ENCODE measurements at regions not wholly inside any gene's neighbourhood (a gene's known extent, or its start where the extent isn't known, plus 50 kb on each side); places are given as distances from the start of the nearest gene placed in this dataset.

GRCh38 chr12:47306130-47306529 is 226.4 kb upstream of the AMIGO2 start:
- TF ChIP-seq POLR2A (IDR thresholded peaks at IDR 0.05): no peak
- TF ChIP-seq CTCF (IDR thresholded peaks at IDR 0.05): no peak
- H3K9me3 ChIP-seq: no peaks in the 10 kb centered on the region
- WGBS, 2 donors: 92% methylated on average over 18 to 20 of the region's 22 CpGs
- no peak overlapping the region for H3K27ac ChIP-seq
- H3K4me1 ChIP-seq: no peaks in the 10 kb centered on the region
- H3K4me3 ChIP-seq (replicated peaks in 1 of 3): no peak overlapping the region
- intact Hi-C loops (cut with DNase I): loop anchor here (5.0 kb wide), 1 partner anchor 274 kb away; no protein-coding TSS in a partner anchor
- no peaks in the 10 kb centered on the region for H3K36me3 ChIP-seq
- no peaks in the 10 kb centered on the region for H3K27me3 ChIP-seq
- no peak for DNase-seq

- no peaks in the 10 kb centered on the region for H3K4me1 ChIP-seq
- 70 to 93% methylated on average over 2 to 11 of the region's 11 CpGs for WGBS, 2 donors
- H3K36me3 ChIP-seq: no peaks in the 10 kb centered on the region
- TF ChIP-seq CTCF (IDR thresholded peaks at IDR 0.05) (no peak), POLR2A (IDR thresholded peaks at IDR 0.05) (no peak)
- H3K9me3 ChIP-seq: no peaks in the 10 kb centered on the region
- H3K27me3 ChIP-seq: no peaks in the 10 kb centered on the region
- no peak overlapping the region for H3K27ac ChIP-seq
- DNase-seq: no peak
- intact Hi-C loops (cut with DNase I): loop anchor here (5.0 kb wide), 1 partner anchor 273 kb away; no protein-coding TSS in a partner anchor
- H3K4me3 ChIP-seq (replicated peaks in 1 of 3): no peak overlapping the region
These were observed 225.7 kb upstream of the AMIGO2 start for GRCh38 chr12:47305464-47305863.

GRCh38 chr12:47303995-47304560 is 224.3 kb upstream of the AMIGO2 start:
- no peak overlapping the region for H3K4me3 ChIP-seq (replicated peaks in 1 of 3)
- no peaks in the 10 kb centered on the region for H3K36me3 ChIP-seq
- no peak overlapping the region for H3K27ac ChIP-seq
- intact Hi-C loops (cut with DNase I): no loop called here
- H3K4me1 ChIP-seq: no peaks in the 10 kb centered on the region
- no peak for TF ChIP-seq POLR2A (IDR thresholded peaks at IDR 0.05)
- TF ChIP-seq CTCF (IDR thresholded peaks at IDR 0.05): no peak
- no peak for DNase-seq
- 94 to 96% methylated on average over 1 of the region's 1 CpG for WGBS, 2 donors
- H3K27me3 ChIP-seq: no peaks in the 10 kb centered on the region
- H3K9me3 ChIP-seq: no peaks in the 10 kb centered on the region

- no peak for DNase-seq
- 83 to 86% methylated on average over 7 of the region's 7 CpGs for WGBS, 2 donors
- Histone ChIP-seq H3K36me3 (no peaks in the 10 kb centered on the region), H3K27me3 (no peaks in the 10 kb centered on the region), H3K27ac (no peak overlapping the region), H3K4me3 (replicated peaks in 1 of 3) (no peak overlapping the region), H3K4me1 (no peaks in the 10 kb centered on the region), H3K9me3 (no peaks in the 10 kb centered on the region)
- no peak for TF ChIP-seq CTCF (IDR thresholded peaks at IDR 0.05)
- TF ChIP-seq POLR2A (IDR thresholded peaks at IDR 0.05): no peak
- intact Hi-C loops (cut with DNase I): no loop called here
These were observed 223.4 kb upstream of the AMIGO2 start for GRCh38 chr12:47303207-47303606.

- Histone ChIP-seq H3K27ac (no peak overlapping the region), H3K4me1 (no peaks in the 10 kb centered on the region), H3K27me3 (no peaks in the 10 kb centered on the region), H3K9me3 (no peaks in the 10 kb centered on the region), H3K4me3 (replicated peaks in 1 of 3) (no peak overlapping the region), H3K36me3 (no peaks in the 10 kb centered on the region)
- no peak for TF ChIP-seq POLR2A (IDR thresholded peaks at IDR 0.05)
- TF ChIP-seq CTCF (IDR thresholded peaks at IDR 0.05): no peak
- intact Hi-C loops (cut with DNase I): no loop called here
- 74 to 80% methylated on average over 6 of the region's 6 CpGs for WGBS, 2 donors
- no peak for DNase-seq
These were observed 222.4 kb upstream of the AMIGO2 start for GRCh38 chr12:47302111-47302671.
